ENCODE measurements at regions not wholly inside any gene's neighbourhood (a gene's known extent, or its start where the extent isn't known, plus 50 kb on each side); places are given as distances from the start of the nearest gene placed in this dataset.

DNA sequence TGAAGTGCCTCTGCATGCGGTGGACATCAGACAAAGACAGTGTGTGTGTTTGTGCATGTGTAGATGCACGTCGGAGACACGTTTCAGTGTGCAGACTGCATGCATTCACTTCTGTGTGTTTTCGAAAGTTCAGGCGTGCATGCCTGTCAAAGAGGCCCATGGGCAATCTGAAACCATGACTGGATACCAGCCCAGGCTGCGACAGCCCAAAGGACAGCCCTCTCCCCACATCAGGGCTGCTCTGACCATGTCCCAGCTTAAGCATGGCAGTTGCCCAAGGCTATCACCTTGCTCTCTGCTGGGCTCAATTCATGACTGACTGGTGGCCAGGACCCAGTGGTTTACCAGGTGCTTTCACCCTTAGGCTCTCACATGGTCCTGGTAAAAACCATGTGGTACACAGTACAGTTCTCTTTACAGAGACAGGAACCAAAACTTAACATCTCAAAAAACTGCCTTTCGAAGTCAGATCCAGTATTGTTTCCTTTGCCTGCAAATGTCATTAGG, 423.7 kb upstream of the CADM1 start:
- no peak for DNase-seq (ENCODE audit: low read depth)

DNA sequence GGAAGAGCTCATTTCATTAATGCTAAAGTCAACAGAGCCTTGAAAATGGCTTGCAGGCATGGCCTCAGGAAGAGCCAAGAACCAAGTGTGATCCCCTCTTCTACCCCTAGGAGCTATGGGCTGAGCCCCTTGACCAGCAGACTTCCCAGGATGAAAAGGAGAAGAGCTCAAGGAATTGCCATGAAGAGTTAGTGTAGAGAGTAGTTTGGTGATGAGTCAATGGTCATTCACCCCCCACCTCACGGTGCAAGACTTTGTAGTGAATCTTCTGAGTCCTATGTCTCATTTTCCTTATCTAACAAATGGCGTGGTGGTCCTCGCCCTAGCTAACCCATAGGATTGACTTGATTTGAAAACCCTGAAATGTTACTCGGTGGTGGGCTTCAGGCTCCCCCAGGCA, 422.4 kb upstream of the CADM1 start:
- DNase-seq (ENCODE audit: low read depth) = no peak

GRCh38 chr11:115926138-115926537, 421.9 kb upstream of the CADM1 start:
- DNase-seq (ENCODE audit: low read depth) = no peak

DNA sequence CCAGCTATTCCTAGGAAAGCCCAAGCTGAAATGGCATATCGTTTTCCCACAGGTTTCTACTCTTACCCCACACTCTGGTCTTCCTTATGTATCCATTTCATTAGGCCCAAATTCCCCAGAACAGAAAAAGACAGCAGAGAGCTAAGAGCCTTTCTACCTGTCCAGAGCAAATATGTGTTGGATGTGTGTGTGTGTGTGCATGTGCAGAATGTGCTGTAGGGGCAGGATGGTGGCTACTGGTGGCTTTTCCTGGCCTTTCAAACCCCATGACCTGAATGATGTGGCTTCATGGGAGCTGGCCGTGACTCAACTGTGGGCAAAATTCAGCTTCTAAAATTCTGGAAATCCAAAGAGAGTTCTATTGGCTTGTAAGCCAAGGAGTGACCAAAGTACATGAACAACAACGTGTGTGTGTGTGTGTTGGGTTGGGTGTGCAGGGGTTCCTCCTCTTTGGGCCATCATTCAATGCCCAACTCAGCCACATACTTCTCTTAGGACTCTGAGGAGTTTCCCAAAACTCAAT, 421.4 kb upstream of the CADM1 start:
- no peak for DNase-seq (ENCODE audit: low read depth)

GRCh38 chr11:115924744-115925567, 420.7 kb upstream of the CADM1 start:
- peak; percentile 5 for DNase-seq (ENCODE audit: low read depth)

- no peak for DNase-seq (ENCODE audit: low read depth)
Measured at GRCh38 chr11:115922876-115923275, 418.7 kb upstream of the CADM1 start.

DNA sequence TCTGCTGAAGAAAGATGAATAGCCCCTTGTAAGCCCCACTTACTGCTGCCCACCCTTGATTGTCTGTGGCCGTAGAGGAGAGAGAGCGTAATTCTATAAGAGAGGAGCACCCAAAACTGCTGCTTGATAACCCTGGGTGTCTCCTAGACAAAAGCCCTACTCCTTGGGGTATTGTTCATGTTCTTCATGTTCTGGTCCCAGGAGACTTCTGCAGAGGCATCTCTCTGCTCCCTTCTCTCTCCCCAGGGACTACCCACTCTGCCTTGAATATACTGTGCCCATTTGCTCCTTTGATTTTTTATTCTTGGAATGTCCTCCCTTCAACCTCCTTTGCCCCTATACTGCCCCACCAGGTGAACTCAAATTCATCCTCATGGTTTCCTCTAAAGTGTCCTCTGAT, 417.8 kb upstream of the CADM1 start:
- no peak for DNase-seq (ENCODE audit: low read depth)

DNA sequence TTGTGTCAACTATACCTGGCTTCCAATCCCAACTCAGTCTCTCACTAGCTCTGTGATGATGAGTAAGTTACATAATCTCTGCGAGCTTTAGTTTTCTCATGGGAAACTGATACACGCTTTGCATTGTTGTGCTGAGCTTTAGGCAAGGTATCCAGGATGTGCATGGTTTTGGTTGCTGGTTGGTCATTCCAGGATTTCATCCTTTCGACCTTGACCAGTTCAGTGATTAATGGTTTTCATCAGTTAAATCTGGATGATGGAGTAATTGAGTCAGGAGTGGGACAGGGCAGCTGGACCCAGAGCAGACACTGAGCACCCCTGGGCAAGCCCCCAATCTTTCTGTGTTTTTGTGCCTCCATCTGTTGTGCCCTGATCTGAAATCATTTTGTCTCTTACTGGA, 417.3 kb upstream of the CADM1 start:
- no peak for DNase-seq (ENCODE audit: low read depth)

DNA sequence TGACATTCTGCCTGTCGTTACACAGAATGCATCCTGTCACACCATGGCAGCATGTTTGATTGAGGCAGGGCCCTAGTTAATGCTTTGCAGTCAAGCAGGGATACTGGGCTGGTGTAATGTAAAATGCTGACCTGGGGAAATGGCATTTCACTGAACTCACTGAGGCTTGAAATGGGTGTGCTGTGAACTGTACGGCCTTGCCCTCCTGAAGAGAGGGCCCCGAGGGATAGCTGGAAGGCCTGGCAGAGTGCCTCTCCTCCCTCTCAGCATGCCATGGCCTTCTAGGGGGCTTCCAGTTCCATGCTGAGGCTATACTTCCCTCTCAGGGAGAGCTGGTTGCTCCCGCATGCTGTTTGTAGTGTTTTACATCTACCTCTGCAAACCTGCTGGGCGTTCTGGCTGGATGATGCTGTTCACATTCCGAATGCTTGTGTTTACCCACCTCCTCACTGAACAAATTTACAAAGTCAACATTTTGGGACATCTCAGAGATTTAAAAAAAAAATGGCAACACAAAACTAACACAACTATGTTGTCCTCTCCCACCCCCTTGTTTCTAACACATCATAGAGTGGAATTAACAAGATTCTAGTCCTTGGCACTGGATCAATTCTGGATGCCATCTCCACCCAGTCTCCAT, 416.7 kb upstream of the CADM1 start:
- no peak for DNase-seq (ENCODE audit: low read depth)

DNA sequence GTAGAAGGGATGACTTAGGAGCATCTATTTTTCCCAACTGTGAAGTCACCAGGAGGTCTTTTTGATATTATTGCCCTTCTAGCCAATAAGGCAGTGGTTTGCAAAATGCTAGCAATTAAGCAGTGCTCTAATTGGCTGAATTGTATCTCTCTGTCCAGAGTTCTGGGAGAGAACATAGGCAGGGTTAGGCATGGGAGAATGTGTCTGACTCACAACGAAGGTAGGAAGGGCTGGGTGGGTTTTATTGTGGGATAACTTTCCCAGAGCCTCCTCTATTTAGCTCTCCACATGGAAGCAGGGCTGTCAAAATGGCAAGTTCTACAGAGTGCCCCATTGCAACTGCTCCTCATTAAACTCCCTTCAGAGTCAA, 415.9 kb upstream of the CADM1 start:
- no peak for DNase-seq (ENCODE audit: low read depth)

GRCh38 chr11:115919341-115920091, 415.3 kb upstream of the CADM1 start:
- DNase-seq (ENCODE audit: low read depth) = no peak

DNA sequence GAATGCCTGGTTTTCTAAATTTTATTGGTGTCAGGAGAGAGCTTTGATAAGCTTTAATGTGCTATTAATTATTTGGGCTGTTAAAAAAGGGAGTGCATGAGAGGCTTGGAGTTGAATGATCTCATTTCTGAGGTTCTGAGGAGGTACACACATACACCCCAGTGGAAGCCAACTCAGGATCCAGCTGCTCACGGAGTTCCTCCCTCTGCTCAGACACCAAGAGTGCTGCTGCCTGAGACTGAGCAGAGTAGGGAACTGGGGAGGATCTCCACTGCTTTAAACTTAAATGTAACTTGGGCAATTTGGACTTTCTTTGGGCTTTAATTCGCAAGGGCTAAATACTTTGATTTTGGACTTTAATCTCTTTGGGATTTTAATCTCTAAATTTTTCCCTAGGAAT, 414.4 kb upstream of the CADM1 start:
- no peak for DNase-seq (ENCODE audit: low read depth)

GRCh38 chr11:115916608-115917007, 412.4 kb upstream of the CADM1 start:
- DNase-seq (ENCODE audit: low read depth) = no peak

- no peak for DNase-seq (ENCODE audit: low read depth)
Measured at GRCh38 chr11:115912484-115912945, 408.3 kb upstream of the CADM1 start.

GRCh38 chr11:115911613-115912346, 407.6 kb upstream of the CADM1 start:
- DNase-seq (ENCODE audit: low read depth) = no peak

GRCh38 chr11:115910379-115910778, 406.2 kb upstream of the CADM1 start:
- DNase-seq (ENCODE audit: low read depth) = no peak

DNA sequence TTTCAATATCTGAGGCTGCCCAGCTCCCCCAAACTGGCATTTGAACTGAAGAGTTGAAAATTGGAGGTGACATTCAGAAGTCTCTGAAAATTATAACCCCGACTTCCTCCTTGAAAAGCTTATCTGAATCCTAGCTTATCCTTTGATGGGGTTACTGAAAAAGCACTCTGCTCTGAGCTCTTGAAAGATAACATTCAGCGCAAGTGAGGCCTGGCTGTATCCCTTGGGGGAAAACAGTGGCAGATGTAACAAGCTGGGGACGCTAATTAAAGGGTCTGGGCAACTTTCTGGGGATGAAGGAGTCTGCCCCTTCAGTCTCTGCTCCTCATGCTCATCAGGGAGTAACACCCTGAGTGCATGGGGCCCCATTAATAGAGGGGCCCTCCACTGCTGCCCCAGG, 402.0 kb upstream of the CADM1 start:
- DNase-seq (ENCODE audit: low read depth) = no peak

DNA sequence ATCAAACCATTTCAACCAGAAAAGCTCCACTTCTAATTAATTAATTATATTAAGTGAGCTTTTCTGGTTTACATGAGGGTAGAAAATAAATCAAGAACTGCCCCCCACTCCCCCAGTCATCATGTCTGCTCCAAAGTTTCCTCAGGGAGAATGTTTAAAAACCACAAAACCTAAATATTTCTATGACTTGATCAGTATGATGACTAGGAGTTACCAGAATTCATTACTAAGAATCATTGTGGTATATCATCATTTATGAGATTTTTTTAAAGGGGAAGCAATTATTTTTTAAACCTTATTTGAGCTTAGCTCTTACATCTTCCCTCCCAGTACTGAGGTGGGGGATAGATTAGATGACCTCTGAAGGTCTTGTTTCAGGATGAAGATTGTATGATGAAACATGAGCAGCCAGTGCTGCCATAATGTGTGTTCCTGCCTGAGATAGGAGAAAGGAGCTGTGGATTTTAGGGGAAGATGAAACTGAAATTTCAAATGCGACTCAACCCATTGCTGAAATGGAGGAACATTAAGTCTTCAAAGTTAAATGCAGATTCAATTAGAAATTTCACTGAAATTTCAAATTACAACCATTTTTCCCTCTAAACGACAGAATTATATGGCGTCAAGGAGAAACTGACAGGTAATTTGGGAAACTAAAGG, 401.3 kb upstream of the CADM1 start:
- DNase-seq (ENCODE audit: low read depth) = no peak

DNA sequence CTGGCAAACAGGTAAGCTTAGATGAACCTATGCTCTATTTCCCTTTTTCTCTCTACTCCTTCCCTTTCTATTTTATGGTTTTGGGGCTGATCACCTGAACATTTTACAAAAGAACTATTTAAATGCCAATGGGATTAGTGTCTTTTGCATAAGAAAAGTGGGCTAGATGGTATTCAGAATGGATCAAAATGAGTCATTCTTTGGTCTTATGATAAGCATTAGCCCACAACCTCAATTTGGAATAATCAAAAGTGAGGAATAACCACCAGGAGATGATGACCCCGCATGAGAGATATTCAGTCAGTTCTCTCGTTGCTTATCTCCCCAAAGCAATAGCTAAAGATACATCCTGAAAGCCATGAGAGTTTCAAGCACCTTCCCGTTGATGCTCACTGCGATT, 399.0 kb upstream of the CADM1 start:
- no peak for DNase-seq (ENCODE audit: low read depth)

DNA sequence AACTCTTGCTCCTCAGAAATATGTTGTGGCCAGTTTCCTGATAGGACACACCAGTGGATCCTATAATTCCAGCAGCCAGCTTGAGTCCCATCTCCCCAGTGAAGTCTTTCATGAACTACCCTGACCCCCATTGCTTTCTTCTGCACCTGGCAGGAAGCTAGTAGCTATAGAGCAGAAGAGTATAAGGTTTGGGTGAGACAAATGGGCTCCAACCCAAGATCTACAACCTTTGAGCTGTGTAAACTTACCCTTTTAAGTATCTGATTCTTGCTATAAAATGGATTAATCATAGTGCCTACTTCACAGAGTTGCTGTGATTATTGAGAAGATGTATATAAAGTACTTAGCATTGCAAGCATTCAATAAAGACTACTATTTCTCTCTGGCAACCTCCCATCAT, 396.9 kb upstream of the CADM1 start:
- no peak for DNase-seq (ENCODE audit: low read depth)

DNA sequence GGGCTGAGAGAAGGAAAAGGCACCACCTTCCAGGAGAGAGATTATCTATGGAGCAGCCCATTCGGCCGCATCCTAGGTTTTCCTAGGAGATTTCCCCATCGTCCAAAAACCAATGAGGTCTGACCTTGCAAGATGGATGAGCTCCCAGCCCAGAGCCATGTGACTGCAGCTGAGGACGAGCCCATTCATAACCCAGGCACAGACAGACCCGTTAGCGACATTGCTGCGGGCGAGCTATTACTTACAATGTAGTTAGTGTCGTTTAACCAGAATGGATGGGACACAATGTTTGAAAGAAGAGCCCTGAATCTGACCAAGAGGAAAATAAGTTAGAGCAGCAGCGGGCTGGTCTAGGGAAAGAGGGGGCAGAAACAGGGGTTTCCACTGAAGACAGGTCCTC, 395.9 kb upstream of the CADM1 start:
- no peak for DNase-seq (ENCODE audit: low read depth)

All from activated T-cell treated with anti-CD3 and anti-CD28 coated beads for 24 hours (primary cell).